HG03342 (cell line): ENCODE measurements at regions not wholly inside any gene's neighbourhood (a gene's known extent, or its start where the extent isn't known, plus 50 kb on each side); places are given as distances from the start of the nearest gene placed in this dataset.
"Not testable (repeated sequence)": the region's sequence is repeated elsewhere in the genome, so short reads cannot be mapped to it uniquely, and the experiment has no call there.

Source experiments
- ATAC-seq: cut with Tn5 transposase; IDR thresholded peaks from one replicate; pipeline ENCODE4 v1.9.1; 2021; ENCODE audit warnings: mild to moderate bottlenecking, moderate library complexity; ENCODE audit not compliant: unreplicated experiment

DNA sequence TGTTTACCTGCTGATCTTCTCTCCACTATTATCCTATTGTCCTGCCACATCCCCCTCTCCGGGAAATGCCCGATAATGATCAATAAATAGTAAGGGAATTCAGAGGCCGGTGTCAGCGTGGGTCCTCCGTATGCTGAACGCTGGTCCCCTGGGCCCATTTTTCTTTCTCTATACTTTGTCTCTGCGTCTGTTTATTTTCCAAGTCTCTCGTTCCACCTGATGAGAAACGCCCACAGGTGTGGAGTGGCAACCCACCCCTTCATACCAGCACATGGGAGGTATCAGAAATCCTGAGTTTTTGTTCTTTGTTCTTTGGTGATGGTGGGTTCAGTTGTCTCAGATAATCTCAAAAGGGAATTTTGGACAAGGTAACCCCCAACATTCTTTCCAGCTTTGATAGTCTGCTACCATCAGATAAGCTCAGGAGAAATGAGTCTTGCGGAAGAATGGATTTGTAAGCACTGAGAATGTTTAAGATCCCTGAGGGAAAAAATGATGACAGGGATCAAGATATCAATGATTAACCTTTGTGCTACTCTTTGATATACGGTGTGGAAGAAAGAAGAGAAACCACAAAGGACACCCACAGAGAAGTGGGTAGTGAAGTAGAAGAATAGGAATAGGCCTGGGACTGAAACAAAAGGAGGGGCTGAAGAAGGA lies 117.9 kb downstream of the CEP44 start:
- ATAC-seq = no peak

DNA sequence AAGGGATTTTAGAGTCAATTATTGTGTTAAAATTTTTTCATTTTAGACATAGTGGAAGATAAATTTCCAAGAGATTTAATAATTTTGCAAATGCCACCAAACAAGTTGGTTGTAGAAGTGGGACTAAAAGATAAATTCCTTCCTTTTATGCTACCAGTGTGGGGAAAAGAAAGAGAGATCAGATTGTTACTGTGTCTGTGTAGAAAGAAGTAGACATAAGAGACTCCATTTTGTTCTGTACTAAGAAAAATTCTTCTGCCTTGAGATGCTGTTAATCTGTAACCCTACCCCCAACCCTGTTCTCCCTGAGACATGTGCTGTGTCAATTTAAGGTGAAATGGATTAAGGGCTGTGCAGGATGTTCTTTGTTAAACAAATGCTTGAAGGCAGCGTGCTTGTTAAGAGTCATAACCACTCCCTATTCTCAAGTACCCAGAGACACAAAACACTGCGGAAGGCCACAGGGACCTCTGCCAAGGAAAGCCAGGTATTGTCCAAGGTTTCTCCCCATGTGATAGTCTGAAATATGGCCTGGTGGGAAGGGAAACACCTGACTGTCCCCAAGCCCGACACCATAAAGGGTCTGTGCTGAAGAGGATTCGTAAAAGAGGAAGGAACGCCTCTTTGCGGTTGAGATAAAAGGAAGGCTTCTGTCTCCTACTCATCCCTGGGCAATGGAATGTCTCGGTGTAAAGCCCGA lies 117.0 kb downstream of the CEP44 start:
- not testable (repeated sequence) for ATAC-seq

DNA sequence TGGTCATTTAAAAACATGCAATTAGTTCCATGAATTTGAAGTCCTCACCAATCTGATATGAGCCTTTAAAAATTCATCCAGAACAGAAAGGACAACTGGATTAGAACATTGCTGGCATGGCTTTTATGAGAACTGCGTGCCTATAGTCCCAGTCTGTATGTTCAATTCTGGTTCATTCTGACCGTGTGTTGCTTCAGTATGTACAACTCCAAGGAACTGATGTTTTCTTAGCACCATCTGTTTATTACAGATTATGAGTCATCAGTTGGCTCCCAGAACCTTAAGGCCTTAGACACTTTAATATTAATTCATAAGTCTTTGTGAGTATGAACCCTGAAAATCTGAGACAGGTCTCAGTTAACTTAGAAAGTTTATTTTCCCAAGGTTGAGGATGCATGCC lies 115.0 kb downstream of the CEP44 start:
- no peak for ATAC-seq

- ATAC-seq = no peak
These were observed 113.8 kb downstream of the CEP44 start for GRCh38 chr4:174397366-174398155.

DNA sequence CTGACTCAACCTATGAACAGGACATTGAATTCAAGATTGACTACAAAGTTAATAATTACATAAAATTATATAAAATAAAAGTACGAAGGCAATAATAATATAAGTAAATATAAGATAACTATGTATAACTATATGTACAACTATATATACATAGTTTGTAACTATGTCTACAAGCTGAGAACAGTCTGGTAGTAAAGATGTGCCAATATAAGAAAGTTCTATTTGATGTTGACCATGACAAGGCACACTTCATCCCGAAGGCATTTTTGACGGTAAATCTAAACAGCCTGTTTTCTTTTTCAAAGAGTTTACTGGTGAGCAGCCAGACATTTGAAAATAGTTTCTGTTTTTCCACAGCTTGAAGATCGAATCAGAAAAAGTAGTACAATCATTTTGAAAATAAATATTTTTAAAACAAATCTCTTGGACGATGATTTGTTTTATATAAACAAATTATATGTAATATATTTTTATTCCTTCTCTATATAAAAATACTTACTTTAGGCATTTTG lies 112.9 kb downstream of the CEP44 start:
- ATAC-seq = no peak

DNA sequence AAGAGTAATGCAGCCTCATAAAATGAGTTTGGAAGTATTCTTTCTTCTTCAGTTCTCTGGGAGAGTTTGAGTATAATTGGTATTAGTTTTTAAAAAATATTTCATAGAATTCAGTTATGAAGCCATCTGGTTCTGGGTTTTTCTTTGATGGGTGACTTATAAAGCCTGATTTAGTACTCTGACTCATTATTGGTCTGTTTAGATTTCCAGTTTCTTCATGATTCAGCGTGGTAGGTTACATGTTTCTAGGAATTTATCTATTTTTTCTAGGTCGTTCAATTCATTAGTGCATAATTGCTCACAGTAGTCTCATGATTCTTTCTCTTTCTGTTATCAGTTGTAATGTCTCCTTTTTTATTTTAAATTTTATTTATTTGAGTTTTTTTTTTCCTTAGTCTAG lies 111.2 kb downstream of the CEP44 start:
- ATAC-seq = no peak

GRCh38 chr4:174389439-174389838 lies 105.7 kb downstream of the CEP44 start:
- no peak for ATAC-seq

DNA sequence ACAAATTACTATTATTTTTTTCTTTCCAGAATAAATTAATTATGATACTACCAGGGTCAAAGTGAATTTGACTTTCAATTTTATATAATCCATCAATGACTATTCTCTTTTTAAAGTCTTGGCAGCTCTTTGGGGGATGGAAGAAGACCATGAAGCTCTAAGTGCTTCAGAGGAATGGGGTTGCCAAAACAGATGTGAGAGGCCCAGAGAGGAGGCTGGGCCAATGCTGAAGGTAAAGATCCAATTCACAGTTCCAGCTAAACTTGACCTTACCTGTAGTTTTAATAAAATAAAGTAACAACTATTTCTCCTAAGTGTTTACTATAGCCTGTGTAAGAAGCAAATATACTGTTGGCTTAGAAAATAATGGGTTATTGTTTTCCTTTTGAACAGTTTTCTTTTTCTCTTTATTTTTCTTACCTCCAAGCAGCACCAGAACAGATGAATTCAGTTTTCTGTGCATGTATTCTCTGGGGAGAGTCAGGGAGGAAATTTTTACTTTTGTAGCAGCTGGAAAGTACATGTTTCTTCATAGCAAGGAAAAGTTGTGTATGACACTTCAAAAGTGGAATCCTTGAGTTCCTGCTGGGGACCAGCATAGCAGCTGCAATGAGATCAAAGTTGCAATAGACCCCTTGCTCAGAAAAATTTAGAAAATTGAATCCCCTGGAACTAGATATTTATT lies 104.9 kb downstream of the CEP44 start:
- ATAC-seq = no peak

- ATAC-seq = no peak
These were observed 104.0 kb downstream of the CEP44 start for GRCh38 chr4:174387721-174388120.

DNA sequence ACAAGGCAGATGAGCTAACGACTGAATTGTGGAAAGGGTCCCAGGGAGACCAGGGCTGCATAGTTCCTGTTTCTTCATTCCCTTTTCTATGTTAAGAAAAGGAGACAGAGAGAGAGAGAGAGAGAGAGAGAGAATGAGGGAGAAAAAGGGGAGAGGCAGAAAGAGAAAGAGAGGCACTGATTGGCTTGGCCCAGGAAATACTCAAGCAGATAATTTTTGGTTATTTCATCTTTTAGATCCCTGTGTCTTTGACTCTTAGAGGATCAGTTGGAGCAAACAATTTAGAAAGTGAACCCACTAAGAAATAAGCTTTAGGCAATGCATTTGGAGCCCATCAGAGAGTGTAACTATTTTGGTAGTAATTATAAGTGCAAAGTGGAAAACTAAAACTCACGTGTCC lies 103.4 kb downstream of the CEP44 start:
- no peak for ATAC-seq

DNA sequence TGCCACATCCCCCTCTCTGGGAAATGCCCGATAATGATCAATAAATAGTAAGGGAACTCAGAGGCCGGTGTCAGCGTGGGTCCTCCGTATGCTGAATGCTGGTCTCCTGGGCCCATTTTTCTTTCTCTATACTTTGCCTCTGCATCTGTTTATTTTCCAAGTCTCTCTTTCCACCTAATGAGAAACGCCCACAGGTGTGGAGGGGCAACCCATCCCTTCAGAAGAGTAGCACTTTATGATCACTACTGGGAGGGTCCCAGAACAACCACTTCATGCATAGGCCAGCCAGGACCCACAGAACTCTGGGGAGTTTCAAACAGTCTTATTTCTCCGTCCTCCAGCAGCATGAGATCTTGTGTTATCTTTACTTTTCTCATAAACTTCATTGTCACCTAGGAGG lies 100.1 kb downstream of the CEP44 start:
- no peak for ATAC-seq

DNA sequence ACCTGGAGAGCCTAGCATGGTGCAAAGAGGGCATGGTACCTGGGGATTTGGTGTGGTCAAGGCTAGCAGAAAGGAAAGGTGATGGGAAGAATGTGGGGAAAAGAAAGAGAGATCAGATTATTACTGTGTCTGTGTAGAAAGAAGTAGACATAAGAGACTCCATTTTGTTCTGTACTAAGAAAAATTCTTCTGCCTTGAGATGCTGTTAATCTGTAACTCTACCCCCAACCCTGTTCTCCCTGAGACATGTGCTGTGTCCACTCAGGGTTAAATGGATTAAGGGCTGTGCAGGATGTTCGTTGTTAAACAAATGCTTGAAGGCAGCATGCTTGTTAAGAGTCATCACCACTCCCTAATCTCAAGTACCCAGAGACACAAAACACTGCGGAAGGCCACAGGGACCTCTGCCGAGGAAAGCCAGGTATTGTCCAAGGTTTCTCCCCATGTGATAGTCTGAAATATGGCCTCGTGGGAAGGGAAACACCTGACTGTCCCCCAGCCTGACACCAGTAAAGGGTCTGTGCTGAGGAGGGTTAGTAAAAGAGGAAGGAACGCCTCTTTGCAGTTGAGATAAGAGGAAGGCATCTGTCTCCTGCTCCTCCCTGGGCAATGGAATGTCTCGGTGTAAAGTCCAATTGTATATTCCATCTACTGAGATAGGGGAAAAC lies 99.4 kb downstream of the CEP44 start:
- ATAC-seq = not testable (repeated sequence)
